ENCODE measurements at regions not wholly inside any gene's neighbourhood (a gene's known extent, or its start where the extent isn't known, plus 50 kb on each side); places are given as distances from the start of the nearest gene placed in this dataset.
A peak's percentile ranks its signal among the peaks of the same experiment; 100 is the strongest.

DNA sequence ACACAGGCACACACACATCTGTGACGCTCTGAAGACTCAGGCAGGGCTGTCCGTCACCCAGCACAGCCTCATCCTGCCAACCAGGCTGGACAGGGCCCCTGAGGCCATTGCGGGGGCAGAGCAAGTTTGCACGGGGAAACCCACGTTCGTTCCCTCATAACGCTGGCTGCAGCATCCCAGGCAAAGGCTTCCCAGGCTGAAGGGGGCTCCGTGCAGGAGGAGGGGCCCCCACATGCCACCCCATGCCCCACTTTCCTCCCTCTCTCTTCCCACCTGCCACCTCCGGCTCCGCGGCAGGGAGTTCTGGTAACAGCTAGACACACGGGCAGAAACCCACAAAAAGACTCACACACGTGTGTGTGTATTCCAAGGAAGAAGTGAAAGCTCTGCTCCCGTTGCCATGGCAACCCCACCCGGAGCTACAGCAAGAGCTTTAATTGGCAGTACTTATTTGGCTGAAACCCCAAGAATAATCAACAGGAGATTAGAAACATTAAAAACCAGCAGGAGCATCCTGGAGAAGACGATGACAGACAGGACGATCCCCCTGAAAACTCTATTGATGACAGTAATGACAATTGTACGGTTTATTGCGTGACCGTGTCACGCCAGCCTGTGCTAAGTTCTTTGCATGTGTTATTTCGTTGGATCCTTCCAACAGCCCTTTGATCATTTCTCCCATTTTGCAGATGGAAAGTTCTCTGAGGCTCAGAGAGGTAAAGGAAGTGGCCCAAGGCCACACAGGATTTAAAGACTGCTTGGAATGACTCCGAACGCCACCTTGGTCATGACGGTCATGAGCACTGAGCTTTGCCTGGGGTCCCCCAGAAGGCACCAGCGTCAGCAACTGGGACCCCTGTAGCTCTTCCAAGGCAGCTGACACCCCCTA lies 247.1 kb downstream of the NPHP4 start:
- H3K4me3 ChIP-seq (ENCODE audit: low read length): peak overlapping the region; percentile 57
- peak overlapping the region; percentile 47 for H3K9ac ChIP-seq (ENCODE audit: low read length)
- peak overlapping the region; percentile 61 for H3K27ac ChIP-seq (ENCODE audit: low read length)

DNA sequence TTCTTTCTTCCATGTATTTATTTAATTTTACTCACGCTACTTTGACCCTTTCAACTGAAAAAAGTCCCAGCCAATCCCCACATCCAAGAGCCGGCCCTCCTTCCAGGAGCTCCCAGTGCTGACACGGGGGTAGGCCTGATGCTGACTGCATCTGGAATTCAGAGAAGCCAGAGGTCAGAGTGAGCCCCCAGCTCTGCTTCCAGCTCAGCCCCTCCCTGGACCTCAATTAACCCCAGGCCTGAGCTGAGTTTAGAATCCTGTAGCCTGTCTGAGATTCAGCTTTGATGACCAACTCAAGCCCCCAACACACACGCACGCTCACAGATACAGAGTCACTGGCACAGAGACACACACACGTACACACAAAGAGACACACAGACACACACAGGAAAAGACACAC lies 247.9 kb downstream of the NPHP4 start:
- TF ChIP-seq CTCF (IDR thresholded peaks at IDR 0.05; ENCODE audit: poor library complexity, severe bottlenecking) (no peak), RAD21 (conservative IDR thresholded peaks at IDR 0.05) (no peak), TAF1 (IDR thresholded peaks at IDR 0.05; ENCODE audit: low read depth) (no peak), EZH2 (IDR thresholded peaks at IDR 0.05; ENCODE audit: borderline replicate concordance, insufficient read depth, low read length, poor library complexity, severe bottlenecking) (no peak), EP300 (conservative IDR thresholded peaks at IDR 0.05; ENCODE audit: poor library complexity, severe bottlenecking) (no peak), SMC3 (conservative IDR thresholded peaks at IDR 0.05; ENCODE audit: poor library complexity) (no peak), MXI1 (conservative IDR thresholded peaks at IDR 0.05; ENCODE audit: poor library complexity, severe bottlenecking) (no peak), POLR2AphosphoS5 (IDR thresholded peaks at IDR 0.05) (no peak)
- TF ChIP-seq, protein P1, sequence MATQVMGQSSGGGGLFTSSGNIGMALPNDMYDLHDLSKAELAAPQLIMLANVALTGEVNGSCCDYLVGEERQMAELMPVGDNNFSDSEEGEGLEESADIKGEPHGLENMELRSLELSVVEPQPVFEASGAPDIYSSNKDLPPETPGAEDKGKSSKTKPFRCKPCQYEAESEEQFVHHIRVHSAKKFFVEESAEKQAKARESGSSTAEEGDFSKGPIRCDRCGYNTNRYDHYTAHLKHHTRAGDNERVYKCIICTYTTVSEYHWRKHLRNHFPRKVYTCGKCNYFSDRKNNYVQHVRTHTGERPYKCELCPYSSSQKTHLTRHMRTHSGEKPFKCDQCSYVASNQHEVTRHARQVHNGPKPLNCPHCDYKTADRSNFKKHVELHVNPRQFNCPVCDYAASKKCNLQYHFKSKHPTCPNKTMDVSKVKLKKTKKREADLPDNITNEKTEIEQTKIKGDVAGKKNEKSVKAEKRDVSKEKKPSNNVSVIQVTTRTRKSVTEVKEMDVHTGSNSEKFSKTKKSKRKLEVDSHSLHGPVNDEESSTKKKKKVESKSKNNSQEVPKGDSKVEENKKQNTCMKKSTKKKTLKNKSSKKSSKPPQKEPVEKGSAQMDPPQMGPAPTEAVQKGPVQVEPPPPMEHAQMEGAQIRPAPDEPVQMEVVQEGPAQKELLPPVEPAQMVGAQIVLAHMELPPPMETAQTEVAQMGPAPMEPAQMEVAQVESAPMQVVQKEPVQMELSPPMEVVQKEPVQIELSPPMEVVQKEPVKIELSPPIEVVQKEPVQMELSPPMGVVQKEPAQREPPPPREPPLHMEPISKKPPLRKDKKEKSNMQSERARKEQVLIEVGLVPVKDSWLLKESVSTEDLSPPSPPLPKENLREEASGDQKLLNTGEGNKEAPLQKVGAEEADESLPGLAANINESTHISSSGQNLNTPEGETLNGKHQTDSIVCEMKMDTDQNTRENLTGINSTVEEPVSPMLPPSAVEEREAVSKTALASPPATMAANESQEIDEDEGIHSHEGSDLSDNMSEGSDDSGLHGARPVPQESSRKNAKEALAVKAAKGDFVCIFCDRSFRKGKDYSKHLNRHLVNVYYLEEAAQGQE (IDR thresholded peaks at IDR 0.05; ENCODE audit: borderline replicate concordance): no peak
- Histone ChIP-seq H3K27ac (ENCODE audit: low read length) (peak overlapping the region; percentile 61), H3K79me2 (replicated peaks; ENCODE audit: insufficient read depth, low read length) (no peaks in the 10 kb centered on the region), H3K4me2 (ENCODE audit: low read length) (peak overlapping the region; percentile 23), H3K36me3 (ENCODE audit: insufficient read depth, low read length) (no peaks in the 10 kb centered on the region), H3K9me2 (ENCODE audit: insufficient read depth, low read length) (no peaks in the 10 kb centered on the region), H3K27me3 (ENCODE audit: insufficient read depth, low read depth, low read length) (no peaks in the 10 kb centered on the region), H4K20me1 (ENCODE audit: insufficient read depth) (no peaks in the 10 kb centered on the region), H3F3A (ENCODE audit: insufficient read depth, low read length, poor library complexity, severe bottlenecking) (peaks cover 2% of the 10 kb centered on the region), H3K9me3 (ENCODE audit: low read length) (no peaks in the 10 kb centered on the region), H3K9ac (ENCODE audit: low read length) (peak overlapping the region; percentile 47), H2AFZ (ENCODE audit: low read depth, low read length) (no peak overlapping the region), H3K4me3 (ENCODE audit: low read length) (peak overlapping the region; percentile 57)

More for the DNA sequence above, 247.1 kb downstream of the NPHP4 start:
- no peak for TF ChIP-seq EZH2 (IDR thresholded peaks at IDR 0.05; ENCODE audit: borderline replicate concordance, insufficient read depth, low read length, poor library complexity, severe bottlenecking)
- TF ChIP-seq, protein P1 (IDR thresholded peaks at IDR 0.05; ENCODE audit: borderline replicate concordance): peak; percentile 16
- peak; percentile 74 for TF ChIP-seq MXI1 (conservative IDR thresholded peaks at IDR 0.05; ENCODE audit: poor library complexity, severe bottlenecking)
- peaks cover 2% of the 10 kb centered on the region for H3F3A ChIP-seq (ENCODE audit: insufficient read depth, low read length, poor library complexity, severe bottlenecking)
- H3K36me3 ChIP-seq (ENCODE audit: insufficient read depth, low read length): no peaks in the 10 kb centered on the region
- H3K9me2 ChIP-seq (ENCODE audit: insufficient read depth, low read length): no peaks in the 10 kb centered on the region
- H3K79me2 ChIP-seq (replicated peaks; ENCODE audit: insufficient read depth, low read length): no peaks in the 10 kb centered on the region
- peak overlapping the region; percentile 23 for H3K4me2 ChIP-seq (ENCODE audit: low read length)
- no peak overlapping the region for H2AFZ ChIP-seq (ENCODE audit: low read depth, low read length)
- no peaks in the 10 kb centered on the region for H3K9me3 ChIP-seq (ENCODE audit: low read length)
- no peaks in the 10 kb centered on the region for H4K20me1 ChIP-seq (ENCODE audit: insufficient read depth)
- H3K27me3 ChIP-seq (ENCODE audit: insufficient read depth, low read depth, low read length): no peaks in the 10 kb centered on the region
